OCI-LY7 (cell line): ENCODE measurements at regions not wholly inside any gene's neighbourhood (a gene's known extent, or its start where the extent isn't known, plus 50 kb on each side); places are given as distances from the start of the nearest gene placed in this dataset.
"Not testable (repeated sequence)": the region's sequence is repeated elsewhere in the genome, so short reads cannot be mapped to it uniquely, and the experiment has no call there.

Experiments
- BruUV-seq: library from RNA; stranded (reverse); fragments of 400-500 nt; replicated peaks from 2 replicates; lab custom pipeline; 2021; lab: Mats Ljungman, UMichigan
- CTCF ChIA-PET: fragments of 300-600 bp; sonication (Branson Sonifier 250); formaldehyde crosslinking; loops from one replicate; lab custom pipeline; 2022; ENCODE audit warnings: antibody characterized with exemption; ENCODE audit not compliant: unreplicated experiment; lab: Charles Lee
- POLR2A ChIA-PET: fragments of 300-600 bp; sonication (Branson Sonifier 250); formaldehyde crosslinking; loops from one replicate; lab custom pipeline; 2022; ENCODE audit warnings: antibody characterized with exemption; lab: Charles Lee
- DNase-seq: peaks from one replicate; pipeline ENCODE4 v3.0.0-alpha.2; 2015; ENCODE audit warnings: low spot score
- H2AFZ ChIP-seq: fragments of 200-600 bp; sonication (generic), shearing (Covaris generic); 2 replicates; pipeline ENCODE4 v1.6.1; 2014; ENCODE audit warnings: mild to moderate bottlenecking, antibody characterized with exemption, low read length, moderate library complexity
- H3K27ac ChIP-seq: fragments of 200-600 bp; sonication (generic); 2 replicates; pipeline ENCODE4 v1.5.1; 2014; ENCODE audit warnings: mixed run types, low read depth, mild to moderate bottlenecking, moderate library complexity, low read length, inconsistent platforms; ENCODE audit not compliant: poor library complexity, severe bottlenecking
- H3K36me3 ChIP-seq: fragments of 200-600 bp; sonication (generic); 2 replicates; pipeline ENCODE4 v1.6.1; 2014; ENCODE audit warnings: mild to moderate bottlenecking, antibody characterized with exemption, low read length, moderate library complexity, mixed read lengths; ENCODE audit not compliant: insufficient read depth
- H3K4me1 ChIP-seq: fragments of 200-600 bp; sonication (generic); 2 replicates; pipeline ENCODE4 v1.5.1; 2014; ENCODE audit warnings: mild to moderate bottlenecking, low read length; ENCODE audit not compliant: insufficient read depth, poor library complexity, severe bottlenecking
- H3K4me2 ChIP-seq: fragments of 200-600 bp; sonication (generic); 2 replicates; pipeline ENCODE4 v1.6.1; 2014; ENCODE audit warnings: mild to moderate bottlenecking, low read length
- H3K4me3 ChIP-seq: fragments of 200-600 bp; sonication (generic); 2 replicates; pipeline ENCODE4 v1.5.1; 2014; ENCODE audit warnings: mild to moderate bottlenecking, low read depth, low read length; ENCODE audit not compliant: poor library complexity, severe bottlenecking
- H3K79me2 ChIP-seq: fragments of 200-600 bp; sonication (generic); 2 replicates; pipeline ENCODE4 v1.6.1; 2016; ENCODE audit warnings: low read depth, mild to moderate bottlenecking, low read length, moderate library complexity, mixed read lengths; ENCODE audit not compliant: insufficient read depth
- H3K9me2 ChIP-seq: fragments of 200-600 bp; sonication (generic); 2 replicates; pipeline ENCODE4 v1.6.1; 2016; ENCODE audit warnings: mild to moderate bottlenecking, low read length, mixed read lengths; ENCODE audit not compliant: insufficient read depth
- H3K9me3 ChIP-seq: fragments of 200-600 bp; sonication (generic); 2 replicates; pipeline ENCODE4 v1.6.1; 2014; ENCODE audit warnings: mild to moderate bottlenecking, mixed run types, low read length, mixed read lengths
- H4K20me1 ChIP-seq: fragments of 200-600 bp; sonication (generic); 2 replicates; pipeline ENCODE4 v1.6.1; 2014; ENCODE audit warnings: mild to moderate bottlenecking, antibody characterized with exemption, low read length, moderate library complexity, mixed read lengths; ENCODE audit not compliant: insufficient read depth
- EZH2phosphoT487 ChIP-seq: fragments of 200-600 bp; sonication (generic); IDR thresholded peaks from 2 replicates; pipeline ENCODE4 v1.6.1; 2018; ENCODE audit warnings: low read depth, borderline replicate concordance, mild to moderate bottlenecking, mixed run types, antibody characterized with exemption, low read length, moderate library complexity, mixed read lengths
- intact Hi-C: fragments of 100-400 bp; cut with micrococcal nuclease; formaldehyde crosslinking; loops from one replicate; pipeline ENCODE4 v1.10.0; 2022; ENCODE audit not compliant: unreplicated experiment
- TF ChIP-seq, protein P1 (sequence below): fragments of 200-600 bp; sonication (generic); conservative IDR thresholded peaks from 2 replicates; pipeline ENCODE4 v1.5.1; 2014; ENCODE audit warnings: mild to moderate bottlenecking, antibody characterized with exemption, low read length, moderate library complexity, mixed read lengths

- no TSS peak for BruUV-seq
- intact Hi-C loops, result no loop called here
- Histone ChIP-seq H3K9me2 (no peaks in the 10 kb centered on the region), H3K27ac (no peak overlapping the region), H3K4me2 (no peak overlapping the region), H2AFZ (no peak overlapping the region), H3K4me1 (no peaks in the 10 kb centered on the region), H3K4me3 (no peak overlapping the region), H3K36me3 (no peaks in the 10 kb centered on the region), H4K20me1 (no peaks in the 10 kb centered on the region), H3K79me2 (no peaks in the 10 kb centered on the region), H3K9me3 (no peaks in the 10 kb centered on the region)
- no peak for DNase-seq
- POLR2A ChIA-PET, result interaction anchor here (0.7 kb wide), 1 partner anchor 52 kb away, joined by 9 read pairs; no protein-coding TSS in a partner anchor
- TF ChIP-seq EZH2phosphoT487, result no peak
- TF ChIP-seq, protein P1, sequence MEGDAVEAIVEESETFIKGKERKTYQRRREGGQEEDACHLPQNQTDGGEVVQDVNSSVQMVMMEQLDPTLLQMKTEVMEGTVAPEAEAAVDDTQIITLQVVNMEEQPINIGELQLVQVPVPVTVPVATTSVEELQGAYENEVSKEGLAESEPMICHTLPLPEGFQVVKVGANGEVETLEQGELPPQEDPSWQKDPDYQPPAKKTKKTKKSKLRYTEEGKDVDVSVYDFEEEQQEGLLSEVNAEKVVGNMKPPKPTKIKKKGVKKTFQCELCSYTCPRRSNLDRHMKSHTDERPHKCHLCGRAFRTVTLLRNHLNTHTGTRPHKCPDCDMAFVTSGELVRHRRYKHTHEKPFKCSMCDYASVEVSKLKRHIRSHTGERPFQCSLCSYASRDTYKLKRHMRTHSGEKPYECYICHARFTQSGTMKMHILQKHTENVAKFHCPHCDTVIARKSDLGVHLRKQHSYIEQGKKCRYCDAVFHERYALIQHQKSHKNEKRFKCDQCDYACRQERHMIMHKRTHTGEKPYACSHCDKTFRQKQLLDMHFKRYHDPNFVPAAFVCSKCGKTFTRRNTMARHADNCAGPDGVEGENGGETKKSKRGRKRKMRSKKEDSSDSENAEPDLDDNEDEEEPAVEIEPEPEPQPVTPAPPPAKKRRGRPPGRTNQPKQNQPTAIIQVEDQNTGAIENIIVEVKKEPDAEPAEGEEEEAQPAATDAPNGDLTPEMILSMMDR, result no peak
- CTCF ChIA-PET, result no interaction called here
Observed at GRCh38 chr1:94658221-94658620, 116.7 kb upstream of the F3 start.

DNA sequence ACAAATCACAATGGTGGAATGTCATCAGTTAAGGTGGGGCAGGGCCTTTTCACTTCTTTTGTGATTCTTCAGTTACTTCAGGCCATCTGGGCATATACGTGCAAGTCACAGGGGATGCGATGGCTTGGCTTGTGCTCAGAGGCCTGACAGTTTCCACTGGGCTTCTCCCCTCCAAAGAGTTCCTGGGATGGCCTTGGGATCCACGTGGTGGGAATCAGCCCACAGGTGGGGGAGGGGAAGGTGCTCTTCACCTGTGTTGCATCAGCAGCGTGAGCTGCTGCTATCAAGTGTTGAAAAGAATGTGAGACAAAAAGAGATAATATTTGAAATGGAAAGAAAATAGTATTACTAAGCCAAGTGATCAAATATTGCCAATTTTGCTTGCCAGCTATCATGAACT, 116.2 kb upstream of the F3 start:
- H3K9me2 ChIP-seq, H3K79me2 ChIP-seq, H3K36me3 ChIP-seq, H3K4me1 ChIP-seq, H3K27ac ChIP-seq, H3K4me2 ChIP-seq, intact Hi-C loops, H3K9me3 ChIP-seq, CTCF ChIA-PET, H3K4me3 ChIP-seq, H2AFZ ChIP-seq, H4K20me1 ChIP-seq, POLR2A ChIA-PET, DNase-seq, BruUV-seq: not testable (repeated sequence)

- no peaks in the 10 kb centered on the region for H3K4me1 ChIP-seq
- no peaks in the 10 kb centered on the region for H3K9me3 ChIP-seq
- intact Hi-C loops, result no loop called here
- CTCF ChIA-PET, result no interaction called here
- TF ChIP-seq EZH2phosphoT487, result no peak
- no peak for DNase-seq
- H3K4me2 ChIP-seq, result no peak overlapping the region
- no peaks in the 10 kb centered on the region for H3K79me2 ChIP-seq
- H2AFZ ChIP-seq, result no peak overlapping the region
- POLR2A ChIA-PET, result no interaction called here
- H3K4me3 ChIP-seq, result no peak overlapping the region
- H3K9me2 ChIP-seq, result no peaks in the 10 kb centered on the region
- H4K20me1 ChIP-seq, result no peaks in the 10 kb centered on the region
- H3K27ac ChIP-seq, result no peak overlapping the region
- BruUV-seq, result no TSS peak
- no peaks in the 10 kb centered on the region for H3K36me3 ChIP-seq
Observed at GRCh38 chr1:94656967-94657366, 115.4 kb upstream of the F3 start.

DNA sequence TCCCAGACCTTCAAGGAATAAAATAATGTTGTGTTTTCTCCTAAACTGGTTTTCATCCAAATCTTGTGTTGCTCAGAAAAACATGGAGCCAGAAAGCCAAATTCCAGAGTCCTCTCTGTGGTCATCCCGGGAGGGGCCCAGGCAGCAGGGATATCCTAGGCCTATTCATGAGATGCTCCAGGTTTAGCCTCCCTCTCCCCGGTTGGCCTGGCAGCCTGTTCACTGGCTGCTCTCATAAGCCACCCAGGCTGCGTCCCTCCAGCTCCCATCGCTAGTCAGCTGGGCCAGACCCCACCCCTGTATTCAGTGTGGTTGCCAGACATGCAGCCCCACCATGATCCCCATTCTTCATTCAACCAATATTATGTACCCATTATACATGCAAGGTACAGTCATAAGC, 113.4 kb upstream of the F3 start:
- Histone ChIP-seq H3K9me2 (no peaks in the 10 kb centered on the region), H3K79me2 (no peaks in the 10 kb centered on the region), H3K36me3 (no peaks in the 10 kb centered on the region), H4K20me1 (no peaks in the 10 kb centered on the region), H3K9me3 (no peaks in the 10 kb centered on the region), H3K4me1 (no peaks in the 10 kb centered on the region), H3K27ac (no peak overlapping the region), H3K4me3 (no peak overlapping the region), H2AFZ (no peak overlapping the region), H3K4me2 (no peak overlapping the region)
- TF ChIP-seq EZH2phosphoT487, result no peak
- TF ChIP-seq, protein P1, result no peak
- intact Hi-C loops, result no loop called here
- ChIA-PET CTCF (no interaction called here), POLR2A (interaction anchor here (1.6 kb wide), 1 partner anchor 22 kb away, joined by 3 read pairs; no protein-coding TSS in a partner anchor)
- no peak for DNase-seq
- no TSS peak for BruUV-seq
